Activated T-cell treated with anti-CD3 and anti-CD28 coated beads, Interleukin-2, amount 50 U/mL, for 72 hours (primary cell): ENCODE measurements at regions not wholly inside any gene's neighbourhood (a gene's known extent, or its start where the extent isn't known, plus 50 kb on each side); places are given as distances from the start of the nearest gene placed in this dataset.

ENCODE experiments used
- ATAC-seq, 2 donors: fragments of 150-1000 bp; cut with Tn5 transposase; replicated peaks in 1 of 2; 2 replicates each; pipeline ENCODE4 v1.10.0; 2021; ENCODE audit warnings: moderate library complexity in 2 of 2, mild to moderate bottlenecking in 1 of 2
- DNase-seq, 2 donors: peaks; one replicate each; pipeline ENCODE4 v3.0.0; 2021 to 2022; ENCODE audit warnings: mixed read lengths in 1 of 2
- H3K27ac Mint-ChIP-seq: one replicate; pipeline ENCODE4 v1.8.0; 2022; ENCODE audit warnings: mild to moderate bottlenecking, moderate library complexity, mixed read lengths
- H3K27me3 Mint-ChIP-seq: one replicate; pipeline ENCODE4 v1.8.0; 2022; ENCODE audit warnings: low read depth, mixed read lengths
- H3K36me3 Mint-ChIP-seq, 2 donors: one replicate each; pipeline ENCODE4 v1.8.0; 2022; ENCODE audit warnings: mixed read lengths in 2 of 2, mild to moderate bottlenecking in 1 of 2; ENCODE audit not compliant: insufficient read depth in 2 of 2
- H3K4me1 Mint-ChIP-seq: one replicate; pipeline ENCODE4 v1.8.0; 2022; ENCODE audit warnings: low read depth, mixed read lengths
- H3K4me3 Mint-ChIP-seq, 2 donors: one replicate each; pipeline ENCODE4 v1.8.0; 2022; ENCODE audit warnings: mild to moderate bottlenecking in 2 of 2, mixed read lengths in 2 of 2, moderate library complexity in 2 of 2
- H3K9me3 Mint-ChIP-seq, 2 donors: one replicate each; pipeline ENCODE4 v1.8.0; 2022; ENCODE audit warnings: mixed read lengths in 2 of 2

- ATAC-seq, result no peak
- H3K36me3 Mint-ChIP-seq, result peaks cover 0 to 1% of the 10 kb centered on the region in 2 donors
- peaks cover 2% of the 10 kb centered on the region in 2 donors for H3K9me3 Mint-ChIP-seq
- no peak for DNase-seq
- no peak overlapping the region for H3K27ac Mint-ChIP-seq
- no peaks in the 10 kb centered on the region for H3K27me3 Mint-ChIP-seq
- H3K4me3 Mint-ChIP-seq, result no peak overlapping the region
- H3K4me1 Mint-ChIP-seq, result no peaks in the 10 kb centered on the region
Measured at GRCh38 chr2:220101980-220102379, 474.6 kb downstream of the SLC4A3 start.

GRCh38 chr2:220103596-220103995 lies 476.2 kb downstream of the SLC4A3 start:
- peaks cover 2% of the 10 kb centered on the region in 2 donors for H3K9me3 Mint-ChIP-seq
- H3K27me3 Mint-ChIP-seq, result no peaks in the 10 kb centered on the region
- H3K27ac Mint-ChIP-seq, result no peak overlapping the region
- H3K4me1 Mint-ChIP-seq, result no peaks in the 10 kb centered on the region
- H3K36me3 Mint-ChIP-seq, result peaks cover 0 to 1% of the 10 kb centered on the region in 2 donors
- no peak for ATAC-seq
- no peak overlapping the region for H3K4me3 Mint-ChIP-seq
- no peak for DNase-seq

- no peak for DNase-seq
- H3K27ac Mint-ChIP-seq, result no peak overlapping the region
- H3K36me3 Mint-ChIP-seq, result no peaks in the 10 kb centered on the region
- no peak overlapping the region for H3K4me3 Mint-ChIP-seq
- ATAC-seq, result no peak
- no peaks in the 10 kb centered on the region for H3K9me3 Mint-ChIP-seq
- no peaks in the 10 kb centered on the region for H3K27me3 Mint-ChIP-seq
- H3K4me1 Mint-ChIP-seq, result no peaks in the 10 kb centered on the region
Measured at GRCh38 chr2:220104871-220105351, 477.5 kb downstream of the SLC4A3 start.

- Mint-ChIP-seq H3K4me1 (no peaks in the 10 kb centered on the region), H3K9me3 (no peaks in the 10 kb centered on the region), H3K4me3 (no peak overlapping the region), H3K27ac (no peak overlapping the region), H3K36me3 (no peaks in the 10 kb centered on the region), H3K27me3 (no peaks in the 10 kb centered on the region)
- no peak for ATAC-seq
- DNase-seq, result no peak
Measured at GRCh38 chr2:220106065-220106464, 478.6 kb downstream of the SLC4A3 start.

- no peaks in the 10 kb centered on the region for H3K4me1 Mint-ChIP-seq
- H3K4me3 Mint-ChIP-seq, result no peak overlapping the region
- DNase-seq (no peak), ATAC-seq (no peak)
- no peaks in the 10 kb centered on the region for H3K9me3 Mint-ChIP-seq
- no peak overlapping the region for H3K27ac Mint-ChIP-seq
- no peaks in the 10 kb centered on the region for H3K36me3 Mint-ChIP-seq
- H3K27me3 Mint-ChIP-seq, result no peaks in the 10 kb centered on the region
Measured at GRCh38 chr2:220107380-220107791, 480.0 kb downstream of the SLC4A3 start.

GRCh38 chr2:220114443-220114842 lies 487.0 kb downstream of the SLC4A3 start:
- Mint-ChIP-seq H3K27me3 (no peaks in the 10 kb centered on the region), H3K27ac (no peak overlapping the region), H3K36me3 (no peaks in the 10 kb centered on the region), H3K4me3 (no peak overlapping the region), H3K9me3 (peaks cover 5 to 6% of the 10 kb centered on the region in 2 donors), H3K4me1 (no peaks in the 10 kb centered on the region)
- DNase-seq (no peak), ATAC-seq (no peak)

- peaks cover 5 to 6% of the 10 kb centered on the region in 2 donors for H3K9me3 Mint-ChIP-seq
- H3K4me1 Mint-ChIP-seq, result no peaks in the 10 kb centered on the region
- ATAC-seq (no peak), DNase-seq (no peak)
- no peak overlapping the region for H3K27ac Mint-ChIP-seq
- H3K36me3 Mint-ChIP-seq, result no peaks in the 10 kb centered on the region
- no peak overlapping the region for H3K4me3 Mint-ChIP-seq
- H3K27me3 Mint-ChIP-seq, result no peaks in the 10 kb centered on the region
Measured at GRCh38 chr2:220117025-220117424, 489.6 kb downstream of the SLC4A3 start.

- no peak for DNase-seq
- no peaks in the 10 kb centered on the region for H3K27me3 Mint-ChIP-seq
- H3K27ac Mint-ChIP-seq, result no peak overlapping the region
- H3K36me3 Mint-ChIP-seq, result no peaks in the 10 kb centered on the region
- no peak for ATAC-seq
- no peak overlapping the region for H3K4me3 Mint-ChIP-seq
- H3K9me3 Mint-ChIP-seq, result peaks cover 2 to 3% of the 10 kb centered on the region in 2 donors
- H3K4me1 Mint-ChIP-seq, result no peaks in the 10 kb centered on the region
Measured at GRCh38 chr2:220120041-220120440, 492.6 kb downstream of the SLC4A3 start.

GRCh38 chr2:220123751-220124150 lies 496.3 kb downstream of the SLC4A3 start:
- no peaks in the 10 kb centered on the region for H3K27me3 Mint-ChIP-seq
- H3K27ac Mint-ChIP-seq, result no peak overlapping the region
- no peaks in the 10 kb centered on the region for H3K36me3 Mint-ChIP-seq
- no peaks in the 10 kb centered on the region for H3K4me1 Mint-ChIP-seq
- no peak overlapping the region for H3K4me3 Mint-ChIP-seq
- ATAC-seq (no peak), DNase-seq (no peak)
- no peaks in the 10 kb centered on the region for H3K9me3 Mint-ChIP-seq

GRCh38 chr2:220125551-220125950 lies 498.1 kb downstream of the SLC4A3 start:
- no peaks in the 10 kb centered on the region for H3K4me1 Mint-ChIP-seq
- no peak overlapping the region for H3K27ac Mint-ChIP-seq
- DNase-seq (no peak), ATAC-seq (no peak)
- no peak overlapping the region for H3K4me3 Mint-ChIP-seq
- H3K27me3 Mint-ChIP-seq, result no peaks in the 10 kb centered on the region
- H3K9me3 Mint-ChIP-seq, result peaks cover 0 to 1% of the 10 kb centered on the region in 2 donors
- H3K36me3 Mint-ChIP-seq, result no peaks in the 10 kb centered on the region

GRCh38 chr2:220127311-220127710 lies 499.9 kb downstream of the SLC4A3 start:
- no peak for ATAC-seq
- H3K27me3 Mint-ChIP-seq, result no peaks in the 10 kb centered on the region
- peaks cover 3 to 9% of the 10 kb centered on the region in 2 donors for H3K9me3 Mint-ChIP-seq
- no peak overlapping the region for H3K27ac Mint-ChIP-seq
- no peak overlapping the region for H3K4me3 Mint-ChIP-seq
- H3K36me3 Mint-ChIP-seq, result no peaks in the 10 kb centered on the region
- no peak for DNase-seq
- H3K4me1 Mint-ChIP-seq, result no peaks in the 10 kb centered on the region

GRCh38 chr2:220127876-220128275 lies 500.4 kb downstream of the SLC4A3 start:
- H3K4me1 Mint-ChIP-seq, result no peaks in the 10 kb centered on the region
- H3K27ac Mint-ChIP-seq, result no peak overlapping the region
- no peak overlapping the region for H3K4me3 Mint-ChIP-seq
- no peaks in the 10 kb centered on the region for H3K36me3 Mint-ChIP-seq
- H3K27me3 Mint-ChIP-seq, result no peaks in the 10 kb centered on the region
- ATAC-seq (no peak), DNase-seq (no peak)
- H3K9me3 Mint-ChIP-seq, result peaks cover 3 to 9% of the 10 kb centered on the region in 2 donors

- no peak for ATAC-seq
- no peaks in the 10 kb centered on the region for H3K27me3 Mint-ChIP-seq
- H3K4me1 Mint-ChIP-seq, result no peaks in the 10 kb centered on the region
- DNase-seq, result no peak
- peaks cover 5 to 9% of the 10 kb centered on the region in 2 donors for H3K9me3 Mint-ChIP-seq
- H3K27ac Mint-ChIP-seq, result no peak overlapping the region
- no peak overlapping the region for H3K4me3 Mint-ChIP-seq
- no peaks in the 10 kb centered on the region for H3K36me3 Mint-ChIP-seq
Measured at GRCh38 chr2:220129391-220129790, 502.0 kb downstream of the SLC4A3 start.

GRCh38 chr2:220134756-220135534 lies 507.5 kb downstream of the SLC4A3 start:
- no peak for DNase-seq
- Mint-ChIP-seq H3K4me3 (no peak overlapping the region), H3K36me3 (no peaks in the 10 kb centered on the region), H3K27me3 (no peaks in the 10 kb centered on the region), H3K27ac (no peak overlapping the region), H3K4me1 (no peaks in the 10 kb centered on the region), H3K9me3 (peaks cover 9 to 10% of the 10 kb centered on the region in 2 donors)
- no peak for ATAC-seq
